Peyer's patch (tissue), 4 donors: ENCODE measurements at regions not wholly inside any gene's neighbourhood (a gene's known extent, or its start where the extent isn't known, plus 50 kb on each side); places are given as distances from the start of the nearest gene placed in this dataset.

Experiments used
- CTCF ChIP-seq, 6 experiments: fragments of 450-650 bp in 4 of 6; fragments of 200-600 bp in 2 of 6; sonication (generic) in 1 of 6; IDR thresholded peaks; one replicate each; pipeline ENCODE4 v1.5.1; 2017 to 2019; ENCODE audit warnings: antibody characterized with exemption in 6 of 6, mild to moderate bottlenecking in 3 of 6, moderate library complexity in 1 of 6
- POLR2A ChIP-seq, 2 donors: fragments of 450-650 bp; IDR thresholded peaks; one replicate each; pipeline ENCODE4 v1.5.1; 2017; ENCODE audit warnings: antibody characterized with exemption in 2 of 2, mild to moderate bottlenecking in 2 of 2, moderate library complexity in 2 of 2

GRCh38 chr4:116362583-116362982, 722.8 kb downstream of the TRAM1L1 start:
- TF ChIP-seq CTCF (IDR thresholded peaks at IDR 0.05) (no peak), POLR2A (IDR thresholded peaks at IDR 0.05) (no peak)
